ENCODE measurements at regions not wholly inside any gene's neighbourhood (a gene's known extent, or its start where the extent isn't known, plus 50 kb on each side); places are given as distances from the start of the nearest gene placed in this dataset.

DNA sequence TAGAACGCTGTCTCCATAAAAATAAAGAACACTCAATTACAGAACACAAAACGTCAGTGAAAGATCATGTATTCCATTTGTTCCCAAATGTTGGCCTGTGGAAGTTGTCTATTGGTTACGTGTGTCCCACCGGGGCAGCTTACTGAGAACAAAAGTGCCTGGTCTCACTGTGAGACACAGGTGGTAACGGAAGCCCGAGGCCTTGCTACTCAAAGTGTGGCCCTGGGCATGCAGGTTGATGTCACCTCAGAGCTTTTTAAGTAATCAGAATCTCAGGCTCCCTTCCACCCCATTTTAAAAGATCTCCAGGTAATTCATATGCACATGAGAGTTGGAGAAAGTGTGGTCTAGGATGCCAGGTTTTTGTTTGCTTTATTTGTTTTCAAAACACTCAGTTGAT is 422.5 kb upstream of the OPRM1 start:
- TF ChIP-seq, protein P1, sequence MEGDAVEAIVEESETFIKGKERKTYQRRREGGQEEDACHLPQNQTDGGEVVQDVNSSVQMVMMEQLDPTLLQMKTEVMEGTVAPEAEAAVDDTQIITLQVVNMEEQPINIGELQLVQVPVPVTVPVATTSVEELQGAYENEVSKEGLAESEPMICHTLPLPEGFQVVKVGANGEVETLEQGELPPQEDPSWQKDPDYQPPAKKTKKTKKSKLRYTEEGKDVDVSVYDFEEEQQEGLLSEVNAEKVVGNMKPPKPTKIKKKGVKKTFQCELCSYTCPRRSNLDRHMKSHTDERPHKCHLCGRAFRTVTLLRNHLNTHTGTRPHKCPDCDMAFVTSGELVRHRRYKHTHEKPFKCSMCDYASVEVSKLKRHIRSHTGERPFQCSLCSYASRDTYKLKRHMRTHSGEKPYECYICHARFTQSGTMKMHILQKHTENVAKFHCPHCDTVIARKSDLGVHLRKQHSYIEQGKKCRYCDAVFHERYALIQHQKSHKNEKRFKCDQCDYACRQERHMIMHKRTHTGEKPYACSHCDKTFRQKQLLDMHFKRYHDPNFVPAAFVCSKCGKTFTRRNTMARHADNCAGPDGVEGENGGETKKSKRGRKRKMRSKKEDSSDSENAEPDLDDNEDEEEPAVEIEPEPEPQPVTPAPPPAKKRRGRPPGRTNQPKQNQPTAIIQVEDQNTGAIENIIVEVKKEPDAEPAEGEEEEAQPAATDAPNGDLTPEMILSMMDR (IDR thresholded peaks at IDR 0.05 in 8 of 11, conservative IDR thresholded peaks at IDR 0.05 in 3 of 11) = no peak
- no peak for TF ChIP-seq POLR2AphosphoS5 (IDR thresholded peaks at IDR 0.05)
